ENCODE measurements at regions not wholly inside any gene's neighbourhood (a gene's known extent, or its start where the extent isn't known, plus 50 kb on each side); places are given as distances from the start of the nearest gene placed in this dataset.

- FAIRE-seq (no peak), DNase-seq (no peak)
- no peak overlapping the region for H3K27ac ChIP-seq (ENCODE audit: low read depth in 2 of 2, low read length in 2 of 2)
- H3K36me3 ChIP-seq (ENCODE audit: control insufficient read depth in 2 of 3, insufficient read depth in 3 of 3, low read length in 3 of 3), result no peaks in the 10 kb centered on the region
- intact Hi-C loops (cut with DNase I), result no loop called here
- TF ChIP-seq CTCF (IDR thresholded peaks at IDR 0.05; ENCODE audit: borderline replicate concordance, extremely low read depth, insufficient read depth), result no peak
- H3K9me3 ChIP-seq (ENCODE audit: control insufficient read depth in 2 of 3, insufficient read depth in 1 of 3, low read length in 3 of 3), result no peaks in the 10 kb centered on the region
- H3K4me1 ChIP-seq (ENCODE audit: control insufficient read depth in 2 of 3, insufficient read depth in 2 of 3, low read depth in 1 of 3, low read length in 3 of 3), result no peaks in the 10 kb centered on the region
- H3K27me3 ChIP-seq (ENCODE audit: control insufficient read depth, insufficient read depth, low read length), result no peaks in the 10 kb centered on the region
- H3K4me3 ChIP-seq (ENCODE audit: low read length in 3 of 3), result no peak overlapping the region
- no peak overlapping the region for H3K9ac ChIP-seq (ENCODE audit: low read length in 3 of 3)
These were observed 171.9 kb upstream of the ELL2 start for GRCh38 chr5:96133341-96134079.

- no peak for DNase-seq
- peaks cover 0 to 15% (median 0%) of the 10 kb centered on the region in 3 donors for H3K4me1 ChIP-seq (ENCODE audit: control insufficient read depth in 2 of 3, insufficient read depth in 2 of 3, low read depth in 1 of 3, low read length in 3 of 3)
- FAIRE-seq, result no peak
- intact Hi-C loops (cut with DNase I), result no loop called here
- no peak overlapping the region for H3K4me3 ChIP-seq (ENCODE audit: low read length in 3 of 3)
- no peaks in the 10 kb centered on the region for H3K27me3 ChIP-seq (ENCODE audit: control insufficient read depth, insufficient read depth, low read length)
- H3K9ac ChIP-seq (ENCODE audit: low read length in 3 of 3), result no peak overlapping the region
- H3K9me3 ChIP-seq (ENCODE audit: control insufficient read depth in 2 of 3, insufficient read depth in 1 of 3, low read length in 3 of 3), result no peaks in the 10 kb centered on the region
- no peak overlapping the region for H3K27ac ChIP-seq (ENCODE audit: low read depth in 2 of 2, low read length in 2 of 2)
- TF ChIP-seq CTCF (IDR thresholded peaks at IDR 0.05; ENCODE audit: borderline replicate concordance, extremely low read depth, insufficient read depth), result no peak
- no peaks in the 10 kb centered on the region for H3K36me3 ChIP-seq (ENCODE audit: control insufficient read depth in 2 of 3, insufficient read depth in 3 of 3, low read length in 3 of 3)
These were observed 167.6 kb upstream of the ELL2 start for GRCh38 chr5:96129276-96129675.

- Histone ChIP-seq H3K36me3 (ENCODE audit: control insufficient read depth in 2 of 3, insufficient read depth in 3 of 3, low read length in 3 of 3) (no peaks in the 10 kb centered on the region), H3K4me1 (ENCODE audit: control insufficient read depth in 2 of 3, insufficient read depth in 2 of 3, low read depth in 1 of 3, low read length in 3 of 3) (peaks cover 0 to 15% (median 0%) of the 10 kb centered on the region in 3 donors), H3K4me3 (ENCODE audit: low read length in 3 of 3) (no peak overlapping the region), H3K27me3 (ENCODE audit: control insufficient read depth, insufficient read depth, low read length) (no peaks in the 10 kb centered on the region), H3K9ac (ENCODE audit: low read length in 3 of 3) (no peak overlapping the region), H3K9me3 (ENCODE audit: control insufficient read depth in 2 of 3, insufficient read depth in 1 of 3, low read length in 3 of 3) (no peaks in the 10 kb centered on the region), H3K27ac (ENCODE audit: low read depth in 2 of 2, low read length in 2 of 2) (no peak overlapping the region)
- FAIRE-seq (no peak), DNase-seq (no peak)
- intact Hi-C loops (cut with DNase I), result no loop called here
- TF ChIP-seq CTCF (IDR thresholded peaks at IDR 0.05; ENCODE audit: borderline replicate concordance, extremely low read depth, insufficient read depth), result no peak
These were observed 166.7 kb upstream of the ELL2 start for GRCh38 chr5:96128204-96128864.
